KMS-11 (cell line): ENCODE measurements at regions not wholly inside any gene's neighbourhood (a gene's known extent, or its start where the extent isn't known, plus 50 kb on each side); places are given as distances from the start of the nearest gene placed in this dataset.

ENCODE experiments used
- H2AFZ ChIP-seq: fragments of 200-600 bp; sonication (generic); 2 replicates; pipeline ENCODE4 v1.6.1; 2016; ENCODE audit warnings: antibody characterized with exemption, mixed run types, low read depth
- H3K27ac ChIP-seq: fragments of 200-600 bp; sonication (generic); 2 replicates; pipeline ENCODE4 v1.6.1; 2016; ENCODE audit warnings: mild to moderate bottlenecking, mixed run types
- H3K27me3 ChIP-seq: fragments of 200-600 bp; sonication (generic); 2 replicates; pipeline ENCODE4 v1.6.1; 2017; ENCODE audit warnings: mild to moderate bottlenecking, low read depth, mixed run types, moderate library complexity; ENCODE audit not compliant: insufficient read depth
- H3K36me3 ChIP-seq: fragments of 200-600 bp; sonication (generic); 2 replicates; pipeline ENCODE4 v1.6.1; 2017; ENCODE audit warnings: mild to moderate bottlenecking, mixed run types; ENCODE audit not compliant: insufficient read depth
- H3K4me1 ChIP-seq: fragments of 200-600 bp; sonication (generic); 2 replicates; pipeline ENCODE4 v1.6.1; 2016; ENCODE audit warnings: mild to moderate bottlenecking, low read depth, mixed run types; ENCODE audit not compliant: poor library complexity, severe bottlenecking
- H3K4me2 ChIP-seq: fragments of 200-600 bp; sonication (generic); 2 replicates; pipeline ENCODE4 v1.7.0; 2016; ENCODE audit warnings: mild to moderate bottlenecking, mixed run types
- H3K4me3 ChIP-seq: fragments of 200-600 bp; sonication (generic); IDR thresholded peaks from 2 replicates; pipeline ENCODE4 v1.6.1; 2017; ENCODE audit warnings: low read depth, low read length, mixed read lengths; ENCODE audit not compliant: insufficient read depth
- H3K79me2 ChIP-seq: fragments of 200-600 bp; sonication (generic); 2 replicates; pipeline ENCODE4 v1.6.1; 2016; ENCODE audit warnings: low read depth, mixed run types; ENCODE audit not compliant: insufficient read depth
- H3K9ac ChIP-seq: fragments of 200-600 bp; sonication (generic); 2 replicates; pipeline ENCODE4 v1.6.1; 2016; ENCODE audit warnings: mild to moderate bottlenecking, mixed run types
- H4K20me1 ChIP-seq: fragments of 200-600 bp; sonication (generic); 2 replicates; pipeline ENCODE4 v1.6.1; 2016; ENCODE audit warnings: mild to moderate bottlenecking, mixed run types; ENCODE audit not compliant: insufficient read depth
- TF ChIP-seq, protein P1 (sequence below): fragments of 200-600 bp; sonication (generic); conservative IDR thresholded peaks from 2 replicates; pipeline ENCODE4 v1.6.1; 2017; ENCODE audit warnings: low read depth, mild to moderate bottlenecking, antibody characterized with exemption, low read length, moderate library complexity, mixed read lengths

- H3K27me3 ChIP-seq = no peaks in the 10 kb centered on the region
- no peaks in the 10 kb centered on the region for H3K36me3 ChIP-seq
- no peak overlapping the region for H3K4me3 ChIP-seq
- H3K4me2 ChIP-seq = no peak overlapping the region
- TF ChIP-seq, protein P1, sequence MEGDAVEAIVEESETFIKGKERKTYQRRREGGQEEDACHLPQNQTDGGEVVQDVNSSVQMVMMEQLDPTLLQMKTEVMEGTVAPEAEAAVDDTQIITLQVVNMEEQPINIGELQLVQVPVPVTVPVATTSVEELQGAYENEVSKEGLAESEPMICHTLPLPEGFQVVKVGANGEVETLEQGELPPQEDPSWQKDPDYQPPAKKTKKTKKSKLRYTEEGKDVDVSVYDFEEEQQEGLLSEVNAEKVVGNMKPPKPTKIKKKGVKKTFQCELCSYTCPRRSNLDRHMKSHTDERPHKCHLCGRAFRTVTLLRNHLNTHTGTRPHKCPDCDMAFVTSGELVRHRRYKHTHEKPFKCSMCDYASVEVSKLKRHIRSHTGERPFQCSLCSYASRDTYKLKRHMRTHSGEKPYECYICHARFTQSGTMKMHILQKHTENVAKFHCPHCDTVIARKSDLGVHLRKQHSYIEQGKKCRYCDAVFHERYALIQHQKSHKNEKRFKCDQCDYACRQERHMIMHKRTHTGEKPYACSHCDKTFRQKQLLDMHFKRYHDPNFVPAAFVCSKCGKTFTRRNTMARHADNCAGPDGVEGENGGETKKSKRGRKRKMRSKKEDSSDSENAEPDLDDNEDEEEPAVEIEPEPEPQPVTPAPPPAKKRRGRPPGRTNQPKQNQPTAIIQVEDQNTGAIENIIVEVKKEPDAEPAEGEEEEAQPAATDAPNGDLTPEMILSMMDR = no peak
- H3K27ac ChIP-seq = no peak overlapping the region
- H2AFZ ChIP-seq = no peak overlapping the region
- no peaks in the 10 kb centered on the region for H4K20me1 ChIP-seq
- no peaks in the 10 kb centered on the region for H3K79me2 ChIP-seq
- no peak overlapping the region for H3K9ac ChIP-seq
- H3K4me1 ChIP-seq = no peaks in the 10 kb centered on the region
Measured at GRCh38 chr22:47486569-47487312, 724.3 kb downstream of the TBC1D22A start.

DNA sequence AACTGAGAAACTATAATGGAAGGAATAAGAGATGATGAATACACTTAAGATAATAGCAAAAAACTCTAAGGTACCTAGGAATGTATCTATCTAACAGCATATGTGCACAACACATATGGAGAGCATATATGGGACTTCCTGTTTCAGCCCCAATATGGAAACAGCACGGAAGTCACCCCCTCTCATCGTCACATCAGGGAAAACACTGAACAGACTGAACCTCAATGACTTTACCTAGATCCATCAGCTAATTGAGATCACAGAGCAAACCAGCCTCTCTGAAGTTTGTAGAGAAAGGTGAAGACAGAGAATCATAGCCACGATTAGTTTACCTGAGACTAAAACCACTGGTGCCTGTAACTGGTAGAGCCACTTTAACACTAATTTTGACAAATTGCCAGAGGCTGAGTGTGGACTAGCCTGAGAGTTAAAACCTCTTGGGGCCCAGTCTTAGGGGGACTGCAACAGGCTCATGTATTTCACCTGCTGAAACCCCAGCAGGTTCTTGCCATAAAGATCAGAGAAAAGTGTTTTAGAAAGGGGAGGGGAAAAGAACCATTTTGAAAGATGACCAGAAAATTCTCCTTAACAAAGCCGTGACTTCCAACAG is 722.6 kb downstream of the TBC1D22A start:
- H3K79me2 ChIP-seq = no peaks in the 10 kb centered on the region
- H3K4me3 ChIP-seq = no peak overlapping the region
- no peak overlapping the region for H3K27ac ChIP-seq
- H2AFZ ChIP-seq = no peak overlapping the region
- no peak overlapping the region for H3K9ac ChIP-seq
- TF ChIP-seq, protein P1 = no peak
- H3K4me1 ChIP-seq = no peaks in the 10 kb centered on the region
- no peaks in the 10 kb centered on the region for H3K36me3 ChIP-seq
- H4K20me1 ChIP-seq = no peaks in the 10 kb centered on the region
- no peaks in the 10 kb centered on the region for H3K27me3 ChIP-seq
- H3K4me2 ChIP-seq = no peak overlapping the region

GRCh38 chr22:47476231-47476630 is 713.8 kb downstream of the TBC1D22A start:
- Histone ChIP-seq H2AFZ (no peak overlapping the region), H3K27me3 (no peaks in the 10 kb centered on the region), H3K4me1 (no peaks in the 10 kb centered on the region), H3K36me3 (no peaks in the 10 kb centered on the region), H3K9ac (no peak overlapping the region), H3K4me2 (no peak overlapping the region), H3K27ac (no peak overlapping the region), H4K20me1 (no peaks in the 10 kb centered on the region), H3K4me3 (no peak overlapping the region), H3K79me2 (no peaks in the 10 kb centered on the region)
- TF ChIP-seq, protein P1 = no peak

GRCh38 chr22:47474895-47475294 is 712.4 kb downstream of the TBC1D22A start:
- Histone ChIP-seq H4K20me1 (no peaks in the 10 kb centered on the region), H3K4me2 (no peak overlapping the region), H3K27ac (no peak overlapping the region), H3K27me3 (no peaks in the 10 kb centered on the region; the same call in 1 of the 2 replicates), H3K9ac (no peak overlapping the region), H2AFZ (no peak overlapping the region), H3K4me1 (no peaks in the 10 kb centered on the region), H3K79me2 (no peaks in the 10 kb centered on the region), H3K4me3 (no peak overlapping the region), H3K36me3 (no peaks in the 10 kb centered on the region)
- TF ChIP-seq, protein P1 = no peak
